Stimulated activated CD4-positive, alpha-beta T cell treated with anti-CD3 and anti-CD28 coated beads, Interleukin-12 subunit alpha, Interleukin-12 subunit beta, amount 100 ng/mL, for 48 hours (primary cell): ENCODE measurements at regions not wholly inside any gene's neighbourhood (a gene's known extent, or its start where the extent isn't known, plus 50 kb on each side); places are given as distances from the start of the nearest gene placed in this dataset.
"Not testable (repeated sequence)": the region's sequence is repeated elsewhere in the genome, so short reads cannot be mapped to it uniquely, and the experiment has no call there.

Source experiments
- DNase-seq, 3 donors: peaks; one replicate each; pipeline ENCODE4 v3.0.0-alpha.2; 2020; ENCODE audit warnings: low read depth in 2 of 3, low spot score in 1 of 3

GRCh38 chr14:59137256-59137655, 51.2 kb upstream of the DAAM1 start:
- no peak for DNase-seq

GRCh38 chr14:59138576-59138975, 49.9 kb upstream of the DAAM1 start:
- DNase-seq, result not testable (repeated sequence)
